Omental fat pad (tissue), 3 donors: ENCODE measurements at regions not wholly inside any gene's neighbourhood (a gene's known extent, or its start where the extent isn't known, plus 50 kb on each side); places are given as distances from the start of the nearest gene placed in this dataset.

Source experiments
- ATAC-seq: fragments of 150-250 bp; one replicate; pipeline ENCODE4 v1.9.1; 2016; ENCODE audit warnings: mild to moderate bottlenecking, moderate library complexity; ENCODE audit not compliant: low FRiP score
- DNase-seq: peaks from one replicate; pipeline ENCODE4 v3.0.0-alpha.2; 2019; ENCODE audit warnings: low spot score
- CTCF ChIP-seq, 3 donors: fragments of 450-650 bp; IDR thresholded peaks; one replicate each; pipeline ENCODE4 v1.5.1; 2016 to 2017; ENCODE audit warnings: antibody characterized with exemption in 3 of 3, mild to moderate bottlenecking in 3 of 3, moderate library complexity in 2 of 3

- TF ChIP-seq CTCF (IDR thresholded peaks at IDR 0.05): no peak
- DNase-seq: no peak
- ATAC-seq: no peak
These were observed 183.6 kb upstream of the GLI2 start for GRCh38 chr2:120552079-120552478.

- DNase-seq: peak; percentile 65
- peak; percentile 92 for ATAC-seq
- peak in 2 of 3 donors; percentile 21 to 35 for TF ChIP-seq CTCF (IDR thresholded peaks at IDR 0.05)
These were observed 182.7 kb upstream of the GLI2 start for GRCh38 chr2:120552800-120553481.

GRCh38 chr2:120554625-120555032, 181.0 kb upstream of the GLI2 start:
- ATAC-seq: no peak
- TF ChIP-seq CTCF (IDR thresholded peaks at IDR 0.05): no peak
- DNase-seq: no peak

- TF ChIP-seq CTCF (IDR thresholded peaks at IDR 0.05): no peak
- DNase-seq: no peak
- no peak for ATAC-seq
These were observed 180.6 kb upstream of the GLI2 start for GRCh38 chr2:120555092-120555491.

- no peak for DNase-seq
- no peak for ATAC-seq
- TF ChIP-seq CTCF (IDR thresholded peaks at IDR 0.05): no peak
These were observed 178.8 kb upstream of the GLI2 start for GRCh38 chr2:120556911-120557310.

GRCh38 chr2:120558847-120559246, 176.8 kb upstream of the GLI2 start:
- TF ChIP-seq CTCF (IDR thresholded peaks at IDR 0.05): no peak
- ATAC-seq (no peak), DNase-seq (no peak)

- ATAC-seq (no peak), DNase-seq (no peak)
- TF ChIP-seq CTCF (IDR thresholded peaks at IDR 0.05): no peak
These were observed 176.3 kb upstream of the GLI2 start for GRCh38 chr2:120559401-120559800.
